ENCODE measurements at regions not wholly inside any gene's neighbourhood (a gene's known extent, or its start where the extent isn't known, plus 50 kb on each side); places are given as distances from the start of the nearest gene placed in this dataset.

- Histone ChIP-seq H3K4me2 (no peak overlapping the region), H3K36me3 (replicated peaks in 1 of 2; ENCODE audit: control insufficient read depth in 1 of 2, insufficient read depth in 2 of 2, low read length in 1 of 2) (no peaks in the 10 kb centered on the region), H3K4me1 (ENCODE audit: control insufficient read depth in 1 of 2, insufficient read depth in 2 of 2, low read depth in 1 of 2, low read length in 1 of 2) (no peaks in the 10 kb centered on the region), H3K9ac (no peak overlapping the region), H3K9me2 (no peaks in the 10 kb centered on the region), H3K9me3 (no peaks in the 10 kb centered on the region), H3K27ac (ENCODE audit: low read depth in 2 of 2, low read length in 1 of 2) (no peak overlapping the region), H3F3A (replicated peaks; ENCODE audit: insufficient read depth) (no peaks in the 10 kb centered on the region), H3K79me2 (ENCODE audit: insufficient read depth) (no peaks in the 10 kb centered on the region), H3K27me3 (ENCODE audit: insufficient read depth) (no peaks in the 10 kb centered on the region), H3K4me3 (ENCODE audit: low read depth in 2 of 2, low read length in 1 of 2) (no peak overlapping the region), H2AFZ (ENCODE audit: low read depth) (no peak overlapping the region), H4K20me1 (ENCODE audit: insufficient read depth) (no peaks in the 10 kb centered on the region)
- DNase-seq, result no peak
- ChIA-PET CTCF (interaction anchor here (1.3 kb wide), 1 partner anchor 9 kb away, joined by 3 read pairs; no protein-coding TSS in a partner anchor), POLR2A (no interaction called here)
- TF ChIP-seq RXRA (IDR thresholded peaks at IDR 0.05; ENCODE audit: borderline replicate concordance, low read depth) (no peak), SMC3 (IDR thresholded peaks at IDR 0.05; ENCODE audit: low read depth, low read length) (no peak), CHD2 (IDR thresholded peaks at IDR 0.05; ENCODE audit: low read length, partially characterized antibody) (no peak), MXI1 (IDR thresholded peaks at IDR 0.05; ENCODE audit: low read depth, low read length) (no peak), GATA2 (CRISPR knock-in tag; IDR thresholded peaks at IDR 0.05) (no peak), USF2 (IDR thresholded peaks at IDR 0.05; ENCODE audit: borderline replicate concordance, low read depth, low read length) (no peak), TEAD4 (IDR thresholded peaks at IDR 0.05; ENCODE audit: borderline replicate concordance, insufficient read depth) (no peak), GABPA (IDR thresholded peaks at IDR 0.05; ENCODE audit: low read depth) (no peak), JUND (IDR thresholded peaks at IDR 0.05) (no peak), CTCF (IDR thresholded peaks at IDR 0.05) (no peak), SIN3A (IDR thresholded peaks at IDR 0.05; ENCODE audit: borderline replicate concordance, low read depth, low read length) (no peak), POLR2AphosphoS5 (IDR thresholded peaks at IDR 0.05; ENCODE audit: low read depth, low read length) (no peak), MAX (IDR thresholded peaks at IDR 0.05; ENCODE audit: low read depth) (no peak), FOXM1 (IDR thresholded peaks at IDR 0.05; ENCODE audit: low read depth) (no peak), TAF1 (IDR thresholded peaks at IDR 0.05; ENCODE audit: borderline replicate concordance, low read depth, low read length) (no peak), IRF3 (IDR thresholded peaks at IDR 0.05; ENCODE audit: low read depth, low read length) (no peak), REST (IDR thresholded peaks at IDR 0.05; ENCODE audit: low read depth, low read length) (no peak), ELF1 (IDR thresholded peaks at IDR 0.05) (no peak)
Measured at GRCh38 chr3:67923796-67924195, 269.4 kb upstream of the SUCLG2 start.
